ENCODE measurements at regions not wholly inside any gene's neighbourhood (a gene's known extent, or its start where the extent isn't known, plus 50 kb on each side); places are given as distances from the start of the nearest gene placed in this dataset.
A peak's percentile ranks its signal among the peaks of the same experiment; 100 is the strongest.
"Not testable (repeated sequence)": the region's sequence is repeated elsewhere in the genome, so short reads cannot be mapped to it uniquely, and the experiment has no call there.

DNA sequence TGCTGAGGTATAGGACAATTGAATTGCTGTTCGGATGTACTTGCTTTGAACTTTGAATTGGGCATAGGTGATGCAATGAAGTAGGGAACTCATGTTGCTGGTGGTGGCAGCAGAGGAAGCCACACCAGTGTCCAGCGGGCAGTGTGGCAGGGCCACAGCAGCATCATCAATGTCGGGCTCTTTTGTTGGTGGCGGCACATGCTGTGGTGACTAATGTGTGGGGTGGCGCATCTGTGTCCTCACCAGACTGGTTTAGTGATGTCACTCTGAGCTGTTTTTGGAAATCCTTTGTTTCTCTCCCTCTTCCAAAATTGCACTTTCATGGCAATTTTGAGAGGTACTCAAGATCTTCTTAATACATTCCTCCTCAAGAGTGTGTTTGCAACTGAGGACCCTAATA, 187.6 kb downstream of the ETNK1 start:
- DNase-seq: peak; percentile 18

DNA sequence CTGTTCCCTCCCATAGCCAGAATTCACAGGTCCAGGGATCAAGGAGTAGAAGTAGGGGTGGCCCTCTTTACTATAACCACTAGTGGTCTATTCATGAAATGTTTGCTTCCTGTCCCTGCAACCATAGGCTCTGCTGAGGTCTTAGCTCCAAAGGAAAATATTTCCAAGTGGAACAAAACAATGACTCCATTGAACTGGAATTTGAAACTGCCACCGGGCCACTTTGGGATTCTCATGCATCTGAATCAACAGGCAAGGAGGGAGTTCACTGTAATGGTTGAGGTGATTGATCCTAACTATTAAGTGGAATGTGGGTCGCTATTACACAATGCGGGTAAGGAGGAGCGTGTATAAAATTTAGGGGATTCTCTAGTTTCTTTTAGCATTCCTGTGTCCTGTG, 197.0 kb downstream of the ETNK1 start:
- DNase-seq: peak; percentile 23

DNA sequence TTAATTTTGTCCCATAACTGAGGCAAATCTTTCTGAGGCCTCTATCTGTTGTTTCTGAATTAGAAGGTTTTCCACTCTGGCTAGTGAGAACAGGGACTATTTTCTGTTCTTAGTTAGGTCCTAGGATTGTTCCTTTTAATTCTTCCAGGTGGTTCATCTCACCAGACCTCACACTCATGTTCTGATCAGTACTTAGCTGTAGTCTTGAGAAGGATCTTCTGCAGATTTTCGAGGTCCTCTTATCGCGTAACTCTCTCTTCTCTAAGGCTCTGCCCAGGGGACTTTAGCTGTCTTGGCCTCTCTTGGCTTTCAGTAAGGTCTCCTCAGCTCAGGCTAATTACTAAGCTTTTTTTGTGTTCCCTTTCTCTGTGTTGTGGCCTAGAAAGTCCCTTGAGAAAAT, 201.1 kb downstream of the ETNK1 start:
- no peak for DNase-seq

DNA sequence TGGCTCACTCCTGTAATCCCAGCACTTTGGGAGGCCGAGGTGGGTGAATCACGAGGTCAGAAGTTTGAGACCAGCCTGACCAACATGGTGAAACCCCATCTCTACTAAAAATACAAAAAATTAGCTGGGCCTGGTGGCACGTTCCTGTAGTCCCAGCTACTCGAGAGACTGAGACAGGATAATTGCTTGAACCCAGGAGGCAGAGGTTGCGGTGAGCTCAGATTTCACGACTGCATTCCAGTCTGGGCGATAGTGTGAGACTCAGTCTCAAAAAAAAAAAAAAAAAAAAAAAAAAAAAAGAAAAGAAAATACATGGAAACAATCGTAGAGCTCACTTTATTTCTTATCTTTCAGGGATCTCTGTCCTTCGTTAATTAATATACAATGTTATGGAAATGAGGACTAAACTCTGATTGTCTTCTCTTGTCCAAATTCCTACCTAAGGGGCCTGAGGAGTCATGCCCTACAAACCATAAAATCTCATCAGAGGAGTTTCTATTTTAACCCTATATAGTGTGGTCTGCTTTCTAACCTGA, 201.5 kb downstream of the ETNK1 start:
- DNase-seq: not testable (repeated sequence)

GRCh38 chr12:22828066-22828465, 203.1 kb downstream of the ETNK1 start:
- peak; percentile 85 for DNase-seq

- no peak for DNase-seq
Measured at GRCh38 chr12:22835431-22835830, 210.5 kb downstream of the ETNK1 start.

DNA sequence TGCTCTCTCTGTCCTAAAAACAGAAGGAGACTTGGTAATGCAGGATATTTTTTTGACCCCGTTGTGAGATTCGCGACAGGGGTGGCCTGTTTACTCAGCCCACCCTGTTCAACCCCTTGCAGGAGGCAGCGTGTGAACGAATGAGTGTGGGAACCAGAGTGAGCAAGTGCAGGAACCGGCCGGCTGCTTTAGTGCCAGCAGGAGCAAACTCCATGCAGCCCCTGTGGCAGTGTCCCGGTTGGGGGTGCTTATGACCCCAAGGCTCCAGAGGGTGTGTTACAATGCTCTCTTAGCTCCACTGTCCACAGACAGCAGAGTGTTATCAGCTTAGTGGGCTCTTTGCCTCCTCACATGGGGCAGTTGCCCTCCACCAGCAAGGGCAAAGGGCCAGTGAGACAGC, 225.2 kb downstream of the ETNK1 start:
- DNase-seq: no peak

- no peak for DNase-seq
Measured at GRCh38 chr12:22851532-22851931, 226.6 kb downstream of the ETNK1 start.

DNA sequence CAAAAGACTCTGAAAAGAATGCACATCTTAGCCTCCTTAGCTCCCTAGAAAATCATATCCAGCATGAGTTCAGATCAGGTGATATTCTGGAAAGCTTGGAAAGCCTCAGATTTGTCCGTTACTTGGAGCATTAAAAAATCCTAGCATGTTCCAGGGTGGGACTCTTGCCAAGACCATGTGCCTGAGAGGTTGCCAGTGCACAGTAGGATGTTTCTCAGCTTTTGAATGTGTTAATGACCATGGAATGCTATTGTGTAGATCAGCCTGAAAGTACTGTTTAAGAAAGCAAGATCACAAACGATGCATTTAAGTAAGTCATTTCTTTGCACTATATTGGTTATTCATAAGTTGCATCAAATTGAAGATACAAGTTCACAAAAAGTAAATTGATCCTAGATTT, 230.5 kb downstream of the ETNK1 start:
- DNase-seq: no peak

DNA sequence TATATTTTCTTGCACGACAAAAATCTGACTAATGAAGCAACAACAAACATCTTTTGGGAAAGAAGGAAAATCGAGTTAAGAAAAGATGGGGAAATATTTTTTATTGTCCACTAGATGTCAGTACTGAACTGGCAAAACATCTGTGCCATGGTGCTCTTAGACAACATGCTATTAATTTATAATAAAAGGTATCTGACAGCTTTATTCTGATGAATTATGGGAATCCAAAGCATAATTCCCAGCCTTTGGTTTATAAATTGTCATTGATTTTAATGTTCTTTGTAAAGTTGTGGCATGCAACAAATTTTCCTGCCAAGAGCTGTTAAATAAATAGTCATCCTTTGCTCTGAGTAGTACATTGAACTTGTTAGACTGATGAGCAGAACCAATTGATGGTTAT, 231.2 kb downstream of the ETNK1 start:
- DNase-seq: peak; percentile 81

- DNase-seq: no peak
Measured at GRCh38 chr12:22858849-22859570, 234.0 kb downstream of the ETNK1 start.

GRCh38 chr12:22860926-22861325, 236.0 kb downstream of the ETNK1 start:
- DNase-seq: no peak

- DNase-seq: no peak
Measured at GRCh38 chr12:22865822-22866221, 240.9 kb downstream of the ETNK1 start.

- DNase-seq: no peak
Measured at GRCh38 chr12:22866406-22866805, 241.4 kb downstream of the ETNK1 start.

DNA sequence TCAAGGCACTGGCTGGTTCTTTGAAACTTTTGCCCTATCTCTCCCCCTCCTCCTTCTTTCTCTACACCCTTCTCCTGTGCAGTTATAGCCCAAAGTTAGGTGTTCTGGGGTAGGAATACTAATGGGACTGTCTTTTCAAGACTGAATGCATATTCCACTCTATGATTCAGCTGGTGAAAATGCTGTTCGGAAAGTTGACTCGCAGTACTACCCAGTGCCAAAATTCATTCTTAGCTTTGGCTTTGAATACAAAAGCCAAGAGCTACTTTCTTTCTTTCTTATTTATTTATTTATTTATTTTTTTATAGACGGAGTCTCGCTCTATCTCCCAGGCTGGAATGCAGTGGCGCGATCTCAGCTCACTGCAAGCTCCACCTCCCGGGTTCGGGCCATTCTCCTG, 249.2 kb downstream of the ETNK1 start:
- DNase-seq: no peak

GRCh38 chr12:22876262-22876661, 251.3 kb downstream of the ETNK1 start:
- no peak for DNase-seq

DNA sequence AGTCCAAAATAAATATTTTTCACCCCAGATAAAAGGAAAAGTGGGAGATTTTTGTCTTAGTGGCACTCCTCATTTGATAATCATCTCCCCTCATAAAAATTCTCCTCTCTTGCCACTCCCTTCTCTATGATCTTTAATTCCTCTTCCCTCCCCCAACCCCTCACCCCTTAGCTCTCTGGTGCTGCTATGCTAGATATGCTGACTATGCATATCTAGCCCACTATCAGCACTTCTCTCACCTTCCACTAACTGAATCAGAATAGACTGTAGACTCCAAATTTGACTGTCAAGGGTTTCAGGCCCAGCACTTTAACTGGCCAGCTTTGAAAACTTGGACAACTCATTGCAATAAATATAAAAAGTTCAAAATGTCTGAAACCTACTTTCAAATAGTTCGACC, 254.2 kb downstream of the ETNK1 start:
- DNase-seq: no peak

DNA sequence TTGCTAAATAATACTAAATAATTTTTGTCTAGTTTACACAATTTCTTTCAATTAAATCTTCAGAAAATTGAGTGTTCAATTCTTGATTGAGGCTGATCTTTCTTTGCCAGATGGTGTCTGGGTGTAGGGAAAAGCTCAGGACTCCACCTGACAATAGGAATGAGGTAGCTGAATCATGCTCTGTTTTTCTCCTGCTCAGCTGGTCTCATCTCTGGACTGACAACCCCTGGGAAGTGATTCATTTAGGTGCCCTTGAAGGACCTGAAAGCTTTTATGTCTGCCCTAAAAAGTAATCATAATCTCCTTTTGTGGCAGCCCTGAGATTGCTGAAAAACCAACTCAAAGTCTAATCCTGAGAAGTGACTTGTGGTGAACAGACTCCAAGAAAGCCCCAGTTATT, 255.4 kb downstream of the ETNK1 start:
- no peak for DNase-seq

DNA sequence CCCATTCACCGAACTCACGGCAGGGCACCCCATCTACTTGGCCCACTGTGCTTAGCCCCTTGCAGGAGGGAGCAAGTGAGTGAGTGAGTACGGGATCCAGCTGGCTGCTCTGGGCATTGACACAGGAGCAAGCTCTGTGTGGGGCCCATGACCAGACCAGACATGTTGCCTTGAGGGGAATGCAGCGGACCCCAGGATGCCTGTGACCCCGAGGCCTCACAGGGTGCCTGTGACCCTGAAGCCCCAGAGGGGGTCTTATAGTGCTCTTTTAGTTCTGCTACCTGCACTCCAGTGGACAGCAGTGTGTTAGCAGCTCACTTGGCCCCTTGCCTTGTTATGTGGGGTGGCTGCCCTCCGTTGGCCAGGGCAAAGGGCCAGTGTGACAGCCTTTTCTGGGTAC, 255.8 kb downstream of the ETNK1 start:
- no peak for DNase-seq

DNA sequence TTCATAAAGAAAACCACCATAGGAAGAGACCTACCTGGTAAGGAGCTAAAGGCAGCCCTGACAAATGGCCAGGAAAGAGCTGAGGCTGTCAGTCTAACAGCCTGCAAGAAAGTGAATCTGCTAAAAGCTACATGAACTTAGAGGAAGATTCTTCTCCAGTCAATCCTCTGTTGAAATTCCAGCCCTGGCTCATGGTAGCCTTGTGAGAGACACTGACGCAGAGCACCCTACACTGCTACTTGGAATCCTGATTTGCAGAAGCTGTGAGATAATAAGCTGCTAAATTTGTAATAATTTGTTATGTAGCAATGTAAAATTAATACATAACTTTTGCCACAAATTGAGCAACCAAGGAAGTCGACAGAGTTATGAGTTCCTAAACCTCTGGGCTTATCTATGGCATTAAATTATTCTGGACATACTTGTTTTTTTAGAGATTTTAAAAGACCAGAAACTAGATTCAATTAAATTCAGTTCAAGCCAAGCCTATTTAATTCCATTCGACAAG, 257.0 kb downstream of the ETNK1 start:
- DNase-seq: no peak

DNA sequence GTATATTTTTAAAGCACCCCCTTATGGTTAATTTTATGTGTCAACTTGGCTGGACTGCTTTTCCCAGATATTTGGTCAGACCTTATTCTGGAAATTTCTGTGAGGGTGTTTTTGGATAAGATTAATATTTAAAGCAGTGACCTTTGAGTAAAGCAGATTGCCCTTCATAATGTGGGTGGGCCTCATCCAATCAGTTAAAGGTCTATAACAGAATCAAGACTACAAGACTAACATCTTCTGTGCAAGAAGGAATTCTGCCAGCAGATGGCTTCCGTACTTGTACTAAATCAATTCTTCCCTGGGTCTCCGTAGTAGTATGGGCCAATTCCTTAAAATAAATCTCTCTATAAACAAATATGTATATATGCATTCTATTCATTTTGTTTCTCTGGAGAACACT, 257.6 kb downstream of the ETNK1 start:
- DNase-seq: no peak

DNA sequence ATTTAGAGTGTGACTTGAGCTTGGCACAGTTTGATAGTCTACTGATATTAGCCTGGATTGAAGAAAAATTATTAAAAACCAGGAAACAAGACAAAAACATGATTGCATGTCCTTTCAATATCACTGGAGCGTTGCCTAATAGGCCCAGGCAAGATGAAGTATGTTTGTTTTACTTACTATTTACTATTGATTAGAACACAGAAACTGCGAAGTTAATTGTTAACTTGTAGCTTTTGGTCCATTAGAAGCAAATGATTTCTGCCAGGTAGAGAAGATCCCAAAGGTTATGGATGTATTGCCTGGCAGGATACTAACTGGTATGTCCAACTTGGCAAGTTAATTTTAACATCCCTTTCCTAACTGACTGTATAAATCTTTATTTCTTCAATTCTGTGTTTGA, 268.9 kb downstream of the ETNK1 start:
- DNase-seq: peak; percentile 85

GRCh38 chr12:22899184-22899583, 274.2 kb downstream of the ETNK1 start:
- DNase-seq: no peak

DNA sequence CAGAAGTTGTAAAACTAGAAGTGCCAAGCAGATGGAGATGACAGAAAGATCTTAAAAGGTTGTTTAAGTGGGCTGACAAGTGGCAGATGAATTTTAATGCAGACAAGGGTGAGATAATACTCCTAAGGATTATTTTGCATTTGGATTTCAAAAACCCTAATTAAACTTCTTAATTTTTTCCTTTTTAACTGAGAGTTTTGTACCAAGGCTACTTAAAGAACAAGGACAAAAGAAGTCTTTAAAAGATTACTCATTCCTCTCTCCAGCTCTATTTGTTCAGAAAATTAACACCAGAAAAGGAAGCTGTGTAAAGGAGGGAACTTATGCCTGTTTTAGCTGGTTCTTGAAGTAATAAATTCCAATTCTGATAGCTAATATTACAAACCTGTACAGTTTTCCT, 275.4 kb downstream of the ETNK1 start:
- no peak for DNase-seq

DNA sequence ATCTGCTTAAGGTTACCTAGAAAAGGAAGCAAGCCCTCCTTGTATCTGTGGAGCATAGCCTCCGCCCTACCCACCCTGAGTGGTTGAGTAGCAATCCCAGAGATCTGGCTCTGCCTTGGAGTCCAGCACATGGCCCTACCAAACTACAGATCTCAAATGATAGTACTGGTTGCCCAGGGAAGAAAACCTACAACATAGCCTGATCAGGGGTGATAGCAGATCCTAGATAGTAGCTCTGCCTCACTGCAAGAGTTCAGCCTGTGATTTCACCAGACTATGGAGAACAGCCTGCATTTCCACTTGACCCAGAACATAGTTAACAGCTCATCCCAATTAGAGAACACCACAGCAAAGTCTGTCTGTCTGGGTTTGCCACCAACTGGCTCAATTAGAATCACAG, 279.5 kb downstream of the ETNK1 start:
- DNase-seq: no peak

Measured in DMS53 (cell line).